ENCODE measurements at regions not wholly inside any gene's neighbourhood (a gene's known extent, or its start where the extent isn't known, plus 50 kb on each side); places are given as distances from the start of the nearest gene placed in this dataset.

- H3K4me1 ChIP-seq (ENCODE audit: insufficient read depth, low read length, severe bottlenecking): no peaks in the 10 kb centered on the region
- H2AFZ ChIP-seq (ENCODE audit: low read length): no peak overlapping the region
- TF ChIP-seq CTCF (IDR thresholded peaks at IDR 0.05; ENCODE audit: low read length) (no peak), EZH2 (IDR thresholded peaks at IDR 0.05; ENCODE audit: borderline replicate concordance, low read length) (no peak)
- H3K4me2 ChIP-seq (ENCODE audit: low read length): no peak overlapping the region
- H3K79me2 ChIP-seq (ENCODE audit: insufficient read depth, low read length): no peaks in the 10 kb centered on the region
- H3F3A ChIP-seq (ENCODE audit: insufficient read depth, low read length): no peaks in the 10 kb centered on the region
- H3K9me2 ChIP-seq (ENCODE audit: low read depth, low read length): no peaks in the 10 kb centered on the region
- H3K36me3 ChIP-seq (ENCODE audit: insufficient read depth, low read length): no peaks in the 10 kb centered on the region
- H4K20me1 ChIP-seq (ENCODE audit: insufficient read depth, low read length): no peaks in the 10 kb centered on the region
- no peak overlapping the region for H3K4me3 ChIP-seq (ENCODE audit: low read depth, low read length, poor library complexity, severe bottlenecking)
- no peak overlapping the region for H3K27ac ChIP-seq (ENCODE audit: low read depth, low read length, poor library complexity, severe bottlenecking)
- H3K27me3 ChIP-seq (ENCODE audit: insufficient read depth, low read length): no peaks in the 10 kb centered on the region
- H3K9me3 ChIP-seq (ENCODE audit: low read length): no peaks in the 10 kb centered on the region
- H3K9ac ChIP-seq (ENCODE audit: low read length): no peak overlapping the region
Measured at GRCh38 chr5:38187532-38187931, 70.8 kb upstream of the EGFLAM start.

GRCh38 chr5:38184627-38185026 is 73.7 kb upstream of the EGFLAM start:
- H3K9me3 ChIP-seq (ENCODE audit: low read length): no peaks in the 10 kb centered on the region
- TF ChIP-seq EZH2 (IDR thresholded peaks at IDR 0.05; ENCODE audit: borderline replicate concordance, low read length): no peak
- TF ChIP-seq CTCF (IDR thresholded peaks at IDR 0.05; ENCODE audit: low read length): no peak
- H3K9ac ChIP-seq (ENCODE audit: low read length): no peak overlapping the region
- H3K4me1 ChIP-seq (ENCODE audit: insufficient read depth, low read length, severe bottlenecking): no peaks in the 10 kb centered on the region
- no peaks in the 10 kb centered on the region for H4K20me1 ChIP-seq (ENCODE audit: insufficient read depth, low read length)
- no peak overlapping the region for H2AFZ ChIP-seq (ENCODE audit: low read length)
- no peak overlapping the region for H3K27ac ChIP-seq (ENCODE audit: low read depth, low read length, poor library complexity, severe bottlenecking)
- H3K4me3 ChIP-seq (ENCODE audit: low read depth, low read length, poor library complexity, severe bottlenecking): no peak overlapping the region
- no peaks in the 10 kb centered on the region for H3K79me2 ChIP-seq (ENCODE audit: insufficient read depth, low read length)
- H3K4me2 ChIP-seq (ENCODE audit: low read length): no peak overlapping the region
- H3K27me3 ChIP-seq (ENCODE audit: insufficient read depth, low read length): no peaks in the 10 kb centered on the region
- no peaks in the 10 kb centered on the region for H3F3A ChIP-seq (ENCODE audit: insufficient read depth, low read length)
- no peaks in the 10 kb centered on the region for H3K36me3 ChIP-seq (ENCODE audit: insufficient read depth, low read length)
- no peaks in the 10 kb centered on the region for H3K9me2 ChIP-seq (ENCODE audit: low read depth, low read length)

- H3K4me3 ChIP-seq (ENCODE audit: low read depth, low read length, poor library complexity, severe bottlenecking): no peak overlapping the region
- H4K20me1 ChIP-seq (ENCODE audit: insufficient read depth, low read length): no peaks in the 10 kb centered on the region
- no peak overlapping the region for H3K27ac ChIP-seq (ENCODE audit: low read depth, low read length, poor library complexity, severe bottlenecking)
- H3K27me3 ChIP-seq (ENCODE audit: insufficient read depth, low read length): no peaks in the 10 kb centered on the region
- H3K4me2 ChIP-seq (ENCODE audit: low read length): no peak overlapping the region
- TF ChIP-seq EZH2 (IDR thresholded peaks at IDR 0.05; ENCODE audit: borderline replicate concordance, low read length): no peak
- TF ChIP-seq CTCF (IDR thresholded peaks at IDR 0.05; ENCODE audit: low read length): no peak
- no peak overlapping the region for H3K9ac ChIP-seq (ENCODE audit: low read length)
- H3K36me3 ChIP-seq (ENCODE audit: insufficient read depth, low read length): no peaks in the 10 kb centered on the region
- no peaks in the 10 kb centered on the region for H3K79me2 ChIP-seq (ENCODE audit: insufficient read depth, low read length)
- no peaks in the 10 kb centered on the region for H3K4me1 ChIP-seq (ENCODE audit: insufficient read depth, low read length, severe bottlenecking)
- H3K9me2 ChIP-seq (ENCODE audit: low read depth, low read length): no peaks in the 10 kb centered on the region
- H3F3A ChIP-seq (ENCODE audit: insufficient read depth, low read length): no peaks in the 10 kb centered on the region
- no peaks in the 10 kb centered on the region for H3K9me3 ChIP-seq (ENCODE audit: low read length)
- no peak overlapping the region for H2AFZ ChIP-seq (ENCODE audit: low read length)
Measured at GRCh38 chr5:38182991-38183390, 75.4 kb upstream of the EGFLAM start.
